ENCODE measurements at regions not wholly inside any gene's neighbourhood (a gene's known extent, or its start where the extent isn't known, plus 50 kb on each side); places are given as distances from the start of the nearest gene placed in this dataset.

- TF ChIP-seq CTCF (IDR thresholded peaks at IDR 0.05) = no peak
- TF ChIP-seq POLR2A (IDR thresholded peaks at IDR 0.05) = no peak
- no peak for TF ChIP-seq POLR2AphosphoS5 (IDR thresholded peaks at IDR 0.05)
Measured at GRCh38 chr12:116481726-116482125, 77.5 kb upstream of the MAP1LC3B2 start.

All from upper lobe of left lung (tissue), 4 donors.